Activated T-helper 2 cell treated with anti-CD3 and anti-CD28 coated beads, Interferon-gamma antibody, Interleukin-2, Interleukin-4, amounts not matched to agents 10 μg/mL and 5 μg/mL and 100 μg/mL, durations not matched to agents 14 hours and 24 hours and 36 hours (primary cell): ENCODE measurements at regions not wholly inside any gene's neighbourhood (a gene's known extent, or its start where the extent isn't known, plus 50 kb on each side); places are given as distances from the start of the nearest gene placed in this dataset.

Experiments used
- DNase-seq: peaks from one replicate; pipeline ENCODE4 v3.0.0; 2021; ENCODE audit warnings: low spot score
- H3K27ac Mint-ChIP-seq: one replicate; pipeline ENCODE4 v1.8.0; 2021; ENCODE audit warnings: mixed read lengths
- H3K27me3 Mint-ChIP-seq: one replicate; pipeline ENCODE4 v1.8.0; 2021; ENCODE audit warnings: low read depth, mixed read lengths
- H3K36me3 Mint-ChIP-seq: one replicate; pipeline ENCODE4 v1.8.0; 2021; ENCODE audit warnings: low read depth, mixed read lengths
- H3K4me1 Mint-ChIP-seq: one replicate; pipeline ENCODE4 v1.8.0; 2021; ENCODE audit warnings: low read depth, mixed read lengths
- H3K4me3 Mint-ChIP-seq: one replicate; pipeline ENCODE4 v1.8.0; 2021; ENCODE audit warnings: low read depth, mild to moderate bottlenecking, moderate library complexity, mixed read lengths
- H3K9me3 Mint-ChIP-seq: one replicate; pipeline ENCODE4 v1.8.0; 2021; ENCODE audit warnings: mixed read lengths
- intact Hi-C: fragments of 100-400 bp; cut with micrococcal nuclease; formaldehyde crosslinking; loops from one replicate; pipeline ENCODE4 v1.15.1; 2023

DNA sequence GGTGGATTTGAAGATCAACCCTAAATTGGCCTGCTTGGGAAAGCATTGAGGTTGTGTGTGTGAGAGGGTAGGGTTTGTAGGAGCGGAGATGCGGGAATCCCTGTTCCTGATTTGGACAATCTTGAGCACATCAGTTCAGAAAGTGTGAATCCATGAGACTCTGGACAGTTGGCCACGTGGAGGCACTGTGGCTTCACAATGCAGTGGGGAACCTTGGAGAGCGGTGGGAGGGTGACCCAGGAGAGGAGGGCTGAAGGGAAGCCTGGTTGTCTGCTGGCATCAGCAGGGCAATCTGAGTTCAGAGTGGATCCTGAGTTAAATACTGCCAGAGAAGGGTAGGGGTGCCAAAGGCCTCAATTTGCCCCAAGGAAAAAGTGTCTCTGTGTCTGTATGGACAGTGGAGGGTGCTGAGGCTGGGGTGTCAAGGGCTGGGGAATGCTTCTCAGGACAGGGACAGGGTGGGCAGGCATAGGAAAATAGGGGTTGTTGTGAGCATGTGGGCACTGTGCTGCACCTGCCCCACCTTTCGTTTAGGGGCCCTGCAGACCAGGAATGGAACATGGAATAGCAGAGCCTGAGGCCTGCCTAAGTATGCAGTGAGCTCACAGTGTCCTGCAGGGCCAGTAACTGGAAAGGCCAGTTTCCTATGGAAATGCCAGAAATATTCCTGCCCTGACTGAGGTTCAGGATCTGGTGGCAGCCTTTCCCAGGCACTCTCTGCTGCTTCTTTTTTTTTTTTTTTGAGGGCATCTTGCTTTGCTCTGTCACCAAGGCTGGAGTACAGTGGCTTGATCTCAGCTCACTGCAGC, 162.9 kb upstream of the PRSS58 start:
- Mint-ChIP-seq H3K27me3 (peaks cover 4% of the 10 kb centered on the region), H3K27ac (no peak overlapping the region), H3K4me1 (peaks cover 10% of the 10 kb centered on the region), H3K36me3 (no peaks in the 10 kb centered on the region), H3K9me3 (no peaks in the 10 kb centered on the region), H3K4me3 (no peak overlapping the region)
- DNase-seq = no peak
- intact Hi-C loops = no loop called here

DNA sequence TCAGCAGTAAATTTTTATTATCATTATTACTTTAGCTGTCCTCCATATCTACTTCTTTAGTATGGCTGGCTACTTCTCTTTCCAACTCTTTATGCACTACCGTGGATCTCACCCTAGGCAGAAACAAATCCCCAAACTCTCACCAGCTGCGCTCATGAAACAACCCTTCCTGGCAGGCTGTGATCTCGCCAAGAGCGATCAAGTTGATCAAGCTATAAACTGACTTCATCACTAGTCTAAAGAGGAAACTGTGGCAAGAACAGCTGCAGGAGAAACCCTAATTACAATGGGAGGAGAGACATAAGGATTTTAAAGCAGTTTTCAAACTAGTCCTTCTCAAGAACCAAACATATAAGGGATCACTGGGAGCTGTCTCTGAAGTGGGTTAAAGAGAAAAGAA, 160.5 kb upstream of the PRSS58 start:
- no peak overlapping the region for H3K4me3 Mint-ChIP-seq
- H3K36me3 Mint-ChIP-seq = no peaks in the 10 kb centered on the region
- peaks cover 9% of the 10 kb centered on the region for H3K4me1 Mint-ChIP-seq
- H3K27ac Mint-ChIP-seq = no peak overlapping the region
- H3K9me3 Mint-ChIP-seq = no peaks in the 10 kb centered on the region
- intact Hi-C loops = loop anchor here (10.0 kb wide), 1 partner anchor 796 kb away; no protein-coding TSS in a partner anchor
- DNase-seq = no peak
- H3K27me3 Mint-ChIP-seq = peaks cover 3% of the 10 kb centered on the region

DNA sequence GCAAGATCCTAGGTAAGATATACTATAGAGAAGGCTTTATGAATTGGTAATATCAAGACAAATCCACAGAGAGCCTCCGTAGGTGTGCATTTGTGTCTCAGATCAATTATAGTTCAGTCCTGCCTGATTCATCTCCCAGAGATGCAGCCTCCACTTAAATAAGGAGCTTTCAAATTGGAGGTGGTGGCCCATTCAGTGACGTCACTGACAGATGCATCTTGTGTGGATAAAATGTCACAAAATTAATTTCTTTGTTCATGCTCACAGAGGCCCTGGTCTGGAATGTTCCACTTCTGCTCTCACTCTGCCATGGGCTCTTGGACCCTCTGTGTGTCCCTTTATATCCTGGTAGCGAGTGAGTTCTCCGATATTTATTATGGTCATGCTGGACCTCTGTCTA, 157.1 kb upstream of the PRSS58 start:
- no peak overlapping the region for H3K27ac Mint-ChIP-seq
- no peaks in the 10 kb centered on the region for H3K9me3 Mint-ChIP-seq
- H3K4me1 Mint-ChIP-seq = peaks cover 5% of the 10 kb centered on the region
- no peaks in the 10 kb centered on the region for H3K36me3 Mint-ChIP-seq
- intact Hi-C loops = loop anchor here (10.0 kb wide), 1 partner anchor 800 kb away; no protein-coding TSS in a partner anchor
- peaks cover 3% of the 10 kb centered on the region for H3K27me3 Mint-ChIP-seq
- no peak overlapping the region for H3K4me3 Mint-ChIP-seq
- DNase-seq = no peak

DNA sequence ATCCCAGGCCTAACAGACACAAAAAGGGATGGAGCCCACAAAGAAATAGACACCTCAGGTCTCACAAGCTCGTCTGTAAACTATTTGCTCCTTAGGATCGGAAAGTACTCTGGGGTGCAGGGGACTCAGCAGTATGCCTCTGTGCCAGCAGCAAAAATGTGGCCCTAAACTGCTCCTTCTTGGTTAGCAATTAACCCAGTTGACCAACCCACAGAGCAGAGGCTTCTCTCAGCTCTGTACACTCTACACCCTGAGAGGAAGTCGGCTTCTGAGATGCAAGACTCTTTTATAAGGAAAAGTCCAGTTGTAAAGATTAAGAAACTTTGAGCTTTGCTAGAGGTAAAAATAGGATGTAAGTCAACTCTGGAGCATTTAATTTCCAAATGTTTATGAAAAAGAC, 156.3 kb upstream of the PRSS58 start:
- H3K4me1 Mint-ChIP-seq = peaks cover 5% of the 10 kb centered on the region
- H3K27me3 Mint-ChIP-seq = peaks cover 4% of the 10 kb centered on the region
- no peak overlapping the region for H3K4me3 Mint-ChIP-seq
- no peaks in the 10 kb centered on the region for H3K36me3 Mint-ChIP-seq
- intact Hi-C loops = loop anchor here (10.0 kb wide), 1 partner anchor 801 kb away; no protein-coding TSS in a partner anchor
- H3K27ac Mint-ChIP-seq = no peak overlapping the region
- no peaks in the 10 kb centered on the region for H3K9me3 Mint-ChIP-seq
- no peak for DNase-seq

DNA sequence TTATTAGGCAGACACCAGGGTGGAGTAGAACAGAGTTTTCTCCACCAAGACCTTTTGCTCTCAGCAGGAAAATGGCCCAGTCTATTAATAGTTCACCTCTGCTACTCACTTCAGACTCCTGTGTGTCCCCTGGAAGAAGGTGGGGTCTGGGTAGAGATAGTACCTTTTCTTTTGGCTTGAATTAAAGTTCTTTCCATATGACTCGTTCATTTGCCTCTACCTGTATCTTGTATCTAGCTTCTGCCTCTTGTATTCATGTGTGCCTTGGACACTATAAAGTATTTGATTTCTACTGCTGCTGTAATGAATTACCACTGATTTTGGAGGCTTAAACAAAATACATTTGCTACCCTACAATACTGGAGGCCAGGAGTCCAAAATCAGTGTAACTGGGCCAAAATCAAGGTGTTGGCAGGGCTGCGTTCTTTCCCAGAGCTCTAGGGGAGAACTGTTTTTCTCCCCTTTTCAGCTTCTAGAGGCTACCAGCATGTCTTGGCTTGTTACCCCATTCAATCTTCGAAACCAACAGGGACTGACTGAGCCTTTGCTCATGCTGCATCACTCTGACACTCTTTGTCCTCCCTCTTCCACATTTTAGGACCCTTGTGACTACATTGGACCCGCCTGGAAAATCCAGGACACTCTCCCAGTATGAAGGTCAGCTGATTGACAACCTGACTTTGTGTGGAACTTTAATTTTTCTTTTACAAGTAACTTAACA, 155.6 kb upstream of the PRSS58 start:
- Mint-ChIP-seq H3K9me3 (no peaks in the 10 kb centered on the region), H3K36me3 (no peaks in the 10 kb centered on the region), H3K4me3 (no peak overlapping the region), H3K4me1 (peaks cover 3% of the 10 kb centered on the region), H3K27ac (no peak overlapping the region), H3K27me3 (peaks cover 4% of the 10 kb centered on the region)
- DNase-seq = no peak
- intact Hi-C loops = loop anchor here (10.0 kb wide), 1 partner anchor 801 kb away; no protein-coding TSS in a partner anchor

DNA sequence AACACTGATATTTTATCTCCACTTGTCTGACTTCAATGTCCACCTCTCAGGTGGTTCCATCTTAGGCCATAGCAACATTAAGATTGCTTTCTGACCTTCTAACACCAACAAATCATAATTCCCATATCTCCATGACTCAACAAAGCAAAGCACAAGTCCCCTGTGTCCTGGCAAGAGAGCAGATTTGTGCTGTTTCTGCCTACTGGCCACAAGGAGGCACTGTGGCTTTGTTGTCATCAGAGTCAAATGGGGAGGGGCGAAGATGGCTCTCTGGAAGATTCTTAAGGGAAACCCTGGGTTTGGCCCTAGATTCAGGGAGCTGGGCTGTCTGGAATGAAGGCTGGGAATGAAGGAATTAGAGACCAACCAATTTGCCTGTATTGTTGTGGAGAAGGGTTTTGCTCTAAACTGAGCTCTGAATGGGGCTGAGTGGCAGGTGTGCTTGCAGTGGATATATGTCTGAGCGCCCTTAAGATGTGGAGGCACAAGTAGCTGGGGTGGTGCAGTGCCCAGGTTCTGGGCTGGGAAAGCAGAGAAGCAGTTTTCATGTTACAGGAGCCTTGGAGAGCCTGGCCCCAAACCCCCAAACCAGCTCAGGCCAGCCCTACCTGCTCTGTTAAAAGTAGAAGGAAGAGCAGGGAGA, 154.8 kb upstream of the PRSS58 start:
- H3K4me3 Mint-ChIP-seq = no peak overlapping the region
- H3K4me1 Mint-ChIP-seq = no peaks in the 10 kb centered on the region
- no peak overlapping the region for H3K27ac Mint-ChIP-seq
- no peaks in the 10 kb centered on the region for H3K36me3 Mint-ChIP-seq
- DNase-seq = no peak
- H3K27me3 Mint-ChIP-seq = peaks cover 4% of the 10 kb centered on the region
- intact Hi-C loops = loop anchor here (10.0 kb wide), 1 partner anchor 802 kb away; no protein-coding TSS in a partner anchor
- H3K9me3 Mint-ChIP-seq = no peaks in the 10 kb centered on the region

DNA sequence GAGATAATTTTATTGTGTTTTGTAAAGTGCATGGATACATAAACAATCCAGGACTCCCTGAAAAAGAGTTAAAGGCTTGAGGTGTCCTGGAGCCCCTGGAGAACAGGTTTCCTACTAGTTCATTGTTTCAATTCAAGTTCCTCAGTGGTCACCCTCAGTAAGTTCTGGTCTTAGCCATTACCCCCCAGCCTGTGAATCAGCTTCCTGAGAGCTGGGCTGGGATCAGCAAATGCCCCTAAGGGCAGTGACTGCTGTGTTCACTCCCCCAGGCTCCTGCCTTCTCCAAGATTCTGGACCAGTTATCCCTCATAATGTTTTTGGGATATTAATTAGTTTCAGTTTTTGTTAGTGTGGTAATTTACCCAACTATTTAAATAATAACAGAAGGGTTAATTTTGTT, 151.6 kb upstream of the PRSS58 start:
- H3K27ac Mint-ChIP-seq = no peak overlapping the region
- DNase-seq = no peak
- H3K27me3 Mint-ChIP-seq = peaks cover 9% of the 10 kb centered on the region
- no peak overlapping the region for H3K4me3 Mint-ChIP-seq
- no peaks in the 10 kb centered on the region for H3K4me1 Mint-ChIP-seq
- no peaks in the 10 kb centered on the region for H3K36me3 Mint-ChIP-seq
- H3K9me3 Mint-ChIP-seq = no peaks in the 10 kb centered on the region
- intact Hi-C loops = no loop called here

DNA sequence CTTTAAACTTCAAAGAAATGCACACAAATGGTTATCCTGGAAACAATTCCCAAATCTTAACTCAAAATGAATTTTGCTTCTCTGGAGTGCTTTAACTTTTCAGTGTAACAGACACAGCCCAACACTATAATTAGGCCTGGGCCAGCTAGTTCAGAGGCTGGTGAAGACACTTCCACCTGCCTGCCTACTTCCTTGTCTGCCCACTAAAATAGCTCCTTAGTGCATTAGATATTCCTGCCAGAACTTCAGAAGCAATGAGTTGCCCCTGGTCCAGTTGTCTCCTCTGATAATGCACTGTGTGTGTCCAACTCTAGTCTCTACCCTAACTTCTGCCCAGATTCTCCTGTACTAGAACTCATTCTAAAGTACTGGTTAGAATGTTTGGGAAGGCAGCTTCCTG, 150.9 kb upstream of the PRSS58 start:
- intact Hi-C loops = no loop called here
- H3K4me1 Mint-ChIP-seq = no peaks in the 10 kb centered on the region
- H3K4me3 Mint-ChIP-seq = no peak overlapping the region
- DNase-seq = no peak
- no peaks in the 10 kb centered on the region for H3K9me3 Mint-ChIP-seq
- peaks cover 11% of the 10 kb centered on the region for H3K27me3 Mint-ChIP-seq
- no peak overlapping the region for H3K27ac Mint-ChIP-seq
- no peaks in the 10 kb centered on the region for H3K36me3 Mint-ChIP-seq

DNA sequence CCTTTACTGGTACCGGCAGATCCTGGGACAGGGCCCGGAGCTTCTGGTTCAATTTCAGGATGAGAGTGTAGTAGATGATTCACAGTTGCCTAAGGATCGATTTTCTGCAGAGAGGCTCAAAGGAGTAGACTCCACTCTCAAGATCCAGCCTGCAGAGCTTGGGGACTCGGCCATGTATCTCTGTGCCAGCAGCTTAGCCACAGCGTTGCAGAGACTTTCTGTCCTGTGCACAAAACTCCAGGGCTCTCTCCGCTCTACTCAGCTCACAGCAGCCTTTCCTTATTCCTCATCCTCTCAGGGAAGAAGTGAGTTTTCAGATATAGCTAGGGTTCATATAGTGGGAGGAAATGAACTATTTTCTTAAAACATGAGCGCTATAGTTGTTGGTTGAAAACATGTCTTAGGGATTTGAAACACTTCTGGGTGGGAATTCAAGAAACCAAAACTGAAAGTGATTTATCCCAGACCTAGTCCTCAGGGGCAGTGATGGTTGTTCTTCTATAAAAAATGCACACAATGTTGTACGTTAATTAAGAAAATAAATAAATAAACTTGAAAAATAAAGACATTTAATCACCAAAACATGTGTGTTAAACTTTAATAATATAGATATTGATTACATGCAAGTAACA, 150.2 kb upstream of the PRSS58 start:
- DNase-seq = no peak
- Mint-ChIP-seq H3K36me3 (no peaks in the 10 kb centered on the region), H3K4me1 (no peaks in the 10 kb centered on the region), H3K9me3 (no peaks in the 10 kb centered on the region), H3K27me3 (peaks cover 15% of the 10 kb centered on the region), H3K4me3 (no peak overlapping the region), H3K27ac (no peak overlapping the region)
- intact Hi-C loops = no loop called here

DNA sequence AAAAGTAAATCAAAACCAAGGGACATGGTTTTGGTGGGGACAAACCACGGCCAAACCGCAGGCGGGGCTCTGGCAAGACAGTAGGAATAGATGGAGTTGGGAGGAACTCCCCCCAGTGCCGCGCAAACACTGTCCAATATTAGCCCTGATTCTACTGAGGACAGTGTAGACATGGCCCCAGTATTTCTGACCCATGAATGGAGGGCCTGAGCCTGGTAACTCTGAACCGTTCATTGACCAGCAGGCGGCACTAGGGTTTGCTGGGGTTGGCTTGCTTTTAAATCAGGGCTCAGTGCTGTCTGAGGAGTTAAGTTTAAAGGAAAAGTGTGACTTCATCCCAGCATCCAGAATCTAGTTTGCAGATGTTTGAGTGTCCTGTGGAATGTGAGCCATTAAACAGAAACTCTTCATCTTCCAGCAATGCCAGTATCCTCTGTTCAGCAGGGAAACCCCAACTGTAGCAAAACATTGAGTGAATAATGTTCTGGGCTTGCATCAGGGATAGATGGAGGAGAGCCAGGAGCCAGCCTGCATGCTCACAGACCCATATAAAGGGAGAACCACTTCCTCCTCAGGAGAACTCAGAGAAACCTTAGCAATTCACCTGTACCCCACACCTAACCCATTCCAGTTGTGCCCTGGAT, 147.4 kb upstream of the PRSS58 start:
- no peak for DNase-seq
- H3K36me3 Mint-ChIP-seq = no peaks in the 10 kb centered on the region
- H3K9me3 Mint-ChIP-seq = no peaks in the 10 kb centered on the region
- H3K27me3 Mint-ChIP-seq = peaks cover 30% of the 10 kb centered on the region
- no peak overlapping the region for H3K4me3 Mint-ChIP-seq
- intact Hi-C loops = no loop called here
- H3K4me1 Mint-ChIP-seq = no peaks in the 10 kb centered on the region
- H3K27ac Mint-ChIP-seq = no peak overlapping the region

DNA sequence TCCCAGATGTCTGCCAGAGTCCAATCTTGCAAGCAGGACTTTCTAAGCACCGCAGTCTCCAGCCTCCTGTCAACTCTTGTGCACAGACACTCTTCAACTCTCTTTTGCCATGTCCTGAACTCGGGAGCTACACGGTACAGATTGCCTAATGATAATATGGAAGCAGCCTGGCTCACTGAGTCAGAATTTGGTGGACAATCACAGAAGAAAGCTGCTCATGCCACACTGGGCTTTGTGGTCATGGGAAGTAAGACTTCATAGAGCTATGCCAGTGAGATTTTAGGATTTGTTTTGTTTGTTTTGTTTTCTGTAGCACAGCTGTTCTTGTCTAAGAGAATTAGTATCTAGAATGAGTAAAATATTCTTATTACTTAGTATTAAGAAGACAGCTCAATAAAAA, 144.1 kb upstream of the PRSS58 start:
- no peak for DNase-seq
- H3K27ac Mint-ChIP-seq = no peak overlapping the region
- intact Hi-C loops = no loop called here
- H3K36me3 Mint-ChIP-seq = no peaks in the 10 kb centered on the region
- no peaks in the 10 kb centered on the region for H3K4me1 Mint-ChIP-seq
- no peaks in the 10 kb centered on the region for H3K9me3 Mint-ChIP-seq
- H3K4me3 Mint-ChIP-seq = no peak overlapping the region
- peaks cover 31% of the 10 kb centered on the region for H3K27me3 Mint-ChIP-seq

DNA sequence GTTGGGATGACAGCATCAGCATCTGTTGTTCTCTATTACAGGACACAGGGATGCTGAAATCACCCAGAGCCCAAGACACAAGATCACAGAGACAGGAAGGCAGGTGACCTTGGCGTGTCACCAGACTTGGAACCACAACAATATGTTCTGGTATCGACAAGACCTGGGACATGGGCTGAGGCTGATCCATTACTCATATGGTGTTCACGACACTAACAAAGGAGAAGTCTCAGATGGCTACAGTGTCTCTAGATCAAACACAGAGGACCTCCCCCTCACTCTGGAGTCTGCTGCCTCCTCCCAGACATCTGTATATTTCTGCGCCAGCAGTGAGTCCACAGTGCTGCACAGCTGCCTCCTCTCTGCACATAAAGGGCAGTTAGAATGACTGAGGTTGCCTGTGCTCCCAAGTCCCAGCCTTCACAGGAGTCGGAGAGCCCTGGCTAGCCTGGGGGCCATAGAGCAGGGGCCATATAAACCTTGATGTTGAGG, 142.2 kb upstream of the PRSS58 start:
- peaks cover 39% of the 10 kb centered on the region for H3K27me3 Mint-ChIP-seq
- DNase-seq = no peak
- H3K27ac Mint-ChIP-seq = no peak overlapping the region
- H3K4me1 Mint-ChIP-seq = no peaks in the 10 kb centered on the region
- no peak overlapping the region for H3K4me3 Mint-ChIP-seq
- H3K36me3 Mint-ChIP-seq = no peaks in the 10 kb centered on the region
- H3K9me3 Mint-ChIP-seq = no peaks in the 10 kb centered on the region
- intact Hi-C loops = no loop called here
